OCI-LY7 (cell line): ENCODE measurements at regions not wholly inside any gene's neighbourhood (a gene's known extent, or its start where the extent isn't known, plus 50 kb on each side); places are given as distances from the start of the nearest gene placed in this dataset.

Experiments used
- EZH2phosphoT487 ChIP-seq: fragments of 200-600 bp; sonication (generic); IDR thresholded peaks from 2 replicates; pipeline ENCODE4 v1.6.1; 2018; ENCODE audit warnings: low read depth, borderline replicate concordance, mild to moderate bottlenecking, mixed run types, antibody characterized with exemption, low read length, moderate library complexity, mixed read lengths
- TF ChIP-seq, protein P1 (sequence below): fragments of 200-600 bp; sonication (generic); conservative IDR thresholded peaks from 2 replicates; pipeline ENCODE4 v1.5.1; 2014; ENCODE audit warnings: mild to moderate bottlenecking, antibody characterized with exemption, low read length, moderate library complexity, mixed read lengths

GRCh38 chr13:58858870-58859371 is 1227.4 kb downstream of the PCDH17 start:
- TF ChIP-seq, protein P1, sequence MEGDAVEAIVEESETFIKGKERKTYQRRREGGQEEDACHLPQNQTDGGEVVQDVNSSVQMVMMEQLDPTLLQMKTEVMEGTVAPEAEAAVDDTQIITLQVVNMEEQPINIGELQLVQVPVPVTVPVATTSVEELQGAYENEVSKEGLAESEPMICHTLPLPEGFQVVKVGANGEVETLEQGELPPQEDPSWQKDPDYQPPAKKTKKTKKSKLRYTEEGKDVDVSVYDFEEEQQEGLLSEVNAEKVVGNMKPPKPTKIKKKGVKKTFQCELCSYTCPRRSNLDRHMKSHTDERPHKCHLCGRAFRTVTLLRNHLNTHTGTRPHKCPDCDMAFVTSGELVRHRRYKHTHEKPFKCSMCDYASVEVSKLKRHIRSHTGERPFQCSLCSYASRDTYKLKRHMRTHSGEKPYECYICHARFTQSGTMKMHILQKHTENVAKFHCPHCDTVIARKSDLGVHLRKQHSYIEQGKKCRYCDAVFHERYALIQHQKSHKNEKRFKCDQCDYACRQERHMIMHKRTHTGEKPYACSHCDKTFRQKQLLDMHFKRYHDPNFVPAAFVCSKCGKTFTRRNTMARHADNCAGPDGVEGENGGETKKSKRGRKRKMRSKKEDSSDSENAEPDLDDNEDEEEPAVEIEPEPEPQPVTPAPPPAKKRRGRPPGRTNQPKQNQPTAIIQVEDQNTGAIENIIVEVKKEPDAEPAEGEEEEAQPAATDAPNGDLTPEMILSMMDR: no peak
- no peak for TF ChIP-seq EZH2phosphoT487
